ENCODE measurements at regions not wholly inside any gene's neighbourhood (a gene's known extent, or its start where the extent isn't known, plus 50 kb on each side); places are given as distances from the start of the nearest gene placed in this dataset.

DNA sequence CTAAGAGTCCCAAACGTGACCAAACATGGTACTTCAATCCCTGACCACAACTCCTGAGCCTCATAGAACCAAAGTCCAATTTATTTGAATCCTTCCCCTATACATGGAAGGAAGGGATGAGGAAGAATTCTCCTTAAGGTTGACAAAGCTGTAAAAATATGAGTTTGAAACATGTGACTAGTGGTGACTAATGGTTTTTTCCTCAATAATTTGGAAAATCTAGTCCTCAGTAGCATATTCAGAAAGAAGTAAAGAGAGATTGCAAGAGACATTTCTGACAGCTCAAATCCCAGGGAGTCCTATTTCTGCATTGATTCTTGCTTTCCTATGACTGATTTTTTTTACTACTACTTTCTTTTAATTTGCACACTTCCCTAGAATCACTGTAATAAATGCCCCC is 443.7 kb downstream of the FRK start:
- TF ChIP-seq, protein P1, sequence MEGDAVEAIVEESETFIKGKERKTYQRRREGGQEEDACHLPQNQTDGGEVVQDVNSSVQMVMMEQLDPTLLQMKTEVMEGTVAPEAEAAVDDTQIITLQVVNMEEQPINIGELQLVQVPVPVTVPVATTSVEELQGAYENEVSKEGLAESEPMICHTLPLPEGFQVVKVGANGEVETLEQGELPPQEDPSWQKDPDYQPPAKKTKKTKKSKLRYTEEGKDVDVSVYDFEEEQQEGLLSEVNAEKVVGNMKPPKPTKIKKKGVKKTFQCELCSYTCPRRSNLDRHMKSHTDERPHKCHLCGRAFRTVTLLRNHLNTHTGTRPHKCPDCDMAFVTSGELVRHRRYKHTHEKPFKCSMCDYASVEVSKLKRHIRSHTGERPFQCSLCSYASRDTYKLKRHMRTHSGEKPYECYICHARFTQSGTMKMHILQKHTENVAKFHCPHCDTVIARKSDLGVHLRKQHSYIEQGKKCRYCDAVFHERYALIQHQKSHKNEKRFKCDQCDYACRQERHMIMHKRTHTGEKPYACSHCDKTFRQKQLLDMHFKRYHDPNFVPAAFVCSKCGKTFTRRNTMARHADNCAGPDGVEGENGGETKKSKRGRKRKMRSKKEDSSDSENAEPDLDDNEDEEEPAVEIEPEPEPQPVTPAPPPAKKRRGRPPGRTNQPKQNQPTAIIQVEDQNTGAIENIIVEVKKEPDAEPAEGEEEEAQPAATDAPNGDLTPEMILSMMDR (IDR thresholded peaks at IDR 0.05; ENCODE audit: low read depth, low read length, poor library complexity, severe bottlenecking): no peak
- TF ChIP-seq EZH2phosphoT487 (IDR thresholded peaks at IDR 0.05; ENCODE audit: borderline replicate concordance, low read length): no peak
